Testis (tissue), 2 donors: ENCODE measurements at regions not wholly inside any gene's neighbourhood (a gene's known extent, or its start where the extent isn't known, plus 50 kb on each side); places are given as distances from the start of the nearest gene placed in this dataset.

ENCODE experiments used
- DNase-seq: peaks from one replicate; pipeline ENCODE4 v3.0.0-alpha.2; 2019
- H3K27ac ChIP-seq, 2 donors: fragments of 200-600 bp; sonication (generic); one replicate each; pipeline ENCODE4 v1.5.1; 2019
- H3K27me3 ChIP-seq: fragments of 200-600 bp; sonication (generic); one replicate; pipeline ENCODE4 v1.5.1; 2019
- H3K36me3 ChIP-seq: fragments of 200-600 bp; sonication (generic); one replicate; pipeline ENCODE4 v1.5.1; 2017; ENCODE audit warnings: low read depth; ENCODE audit errors: missing control alignments
- H3K4me1 ChIP-seq: fragments of 200-600 bp; sonication (generic); one replicate; pipeline ENCODE4 v1.5.1; 2019
- H3K4me3 ChIP-seq, 2 donors: fragments of 200-600 bp; sonication (generic); one replicate each; pipeline ENCODE4 v1.5.1; 2017 to 2019
- H3K9me3 ChIP-seq: fragments of 200-600 bp; sonication (generic); one replicate; pipeline ENCODE4 v1.5.1; 2017
- POLR2A ChIP-seq: fragments of 450-650 bp; IDR thresholded peaks from one replicate; pipeline ENCODE4 v1.6.1; 2017; ENCODE audit warnings: antibody characterized with exemption, mild to moderate bottlenecking, moderate library complexity
- WGBS, 2 donors: methylation state at CpG; one replicate each; pipeline ENCODE4 v1.1.5; 2018; 5-methylcytosine and 5-hydroxymethylcytosine counted together
- intact Hi-C: fragments of 100-400 bp; cut with DNase I; formaldehyde crosslinking; loops from one replicate; pipeline ENCODE4 v1.15.1; 2023; ENCODE audit warnings: low total_unique reads
- TF ChIP-seq, protein P1 (sequence below), 3 experiments: fragments of 450-650 bp in 2 of 3; fragments of 200-600 bp in 1 of 3; sonication (generic) in 1 of 3; IDR thresholded peaks; one replicate each; pipeline ENCODE4 v1.5.1; 2016 to 2019; ENCODE audit warnings: antibody characterized with exemption in 3 of 3, mild to moderate bottlenecking in 2 of 3, moderate library complexity in 1 of 3

DNA sequence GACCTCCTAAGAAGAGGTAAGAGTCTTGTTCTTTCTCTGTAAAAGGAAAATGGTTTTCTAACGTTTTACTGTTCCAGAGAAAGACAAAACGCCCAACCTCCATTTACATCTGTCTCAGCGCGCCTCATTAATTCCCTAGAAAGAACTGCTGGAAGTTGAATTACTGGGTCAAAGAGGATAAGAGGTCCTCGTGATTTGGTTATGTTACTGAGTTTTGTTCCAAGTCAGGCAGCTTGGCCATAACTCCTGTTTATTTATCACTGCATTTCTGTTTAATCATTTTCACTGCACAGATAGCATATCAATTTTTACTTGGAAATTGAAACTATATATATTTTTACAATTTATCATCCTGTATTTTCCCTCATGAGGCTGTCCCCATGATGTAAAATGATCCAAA lies 112.9 kb upstream of the PEG3 start:
- no peak for TF ChIP-seq POLR2A
- TF ChIP-seq, protein P1, sequence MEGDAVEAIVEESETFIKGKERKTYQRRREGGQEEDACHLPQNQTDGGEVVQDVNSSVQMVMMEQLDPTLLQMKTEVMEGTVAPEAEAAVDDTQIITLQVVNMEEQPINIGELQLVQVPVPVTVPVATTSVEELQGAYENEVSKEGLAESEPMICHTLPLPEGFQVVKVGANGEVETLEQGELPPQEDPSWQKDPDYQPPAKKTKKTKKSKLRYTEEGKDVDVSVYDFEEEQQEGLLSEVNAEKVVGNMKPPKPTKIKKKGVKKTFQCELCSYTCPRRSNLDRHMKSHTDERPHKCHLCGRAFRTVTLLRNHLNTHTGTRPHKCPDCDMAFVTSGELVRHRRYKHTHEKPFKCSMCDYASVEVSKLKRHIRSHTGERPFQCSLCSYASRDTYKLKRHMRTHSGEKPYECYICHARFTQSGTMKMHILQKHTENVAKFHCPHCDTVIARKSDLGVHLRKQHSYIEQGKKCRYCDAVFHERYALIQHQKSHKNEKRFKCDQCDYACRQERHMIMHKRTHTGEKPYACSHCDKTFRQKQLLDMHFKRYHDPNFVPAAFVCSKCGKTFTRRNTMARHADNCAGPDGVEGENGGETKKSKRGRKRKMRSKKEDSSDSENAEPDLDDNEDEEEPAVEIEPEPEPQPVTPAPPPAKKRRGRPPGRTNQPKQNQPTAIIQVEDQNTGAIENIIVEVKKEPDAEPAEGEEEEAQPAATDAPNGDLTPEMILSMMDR (IDR thresholded peaks at IDR 0.05) = no peak
- Histone ChIP-seq H3K9me3 (no peaks in the 10 kb centered on the region), H3K27ac (no peak overlapping the region), H3K27me3 (no peaks in the 10 kb centered on the region), H3K36me3 (no peaks in the 10 kb centered on the region), H3K4me3 (no peak overlapping the region), H3K4me1 (peaks cover 23% of the 10 kb centered on the region)
- intact Hi-C loops = no loop called here
- 52 to 57% methylated on average over 5 of the region's 5 CpGs for WGBS, 2 donors
- no peak for DNase-seq

DNA sequence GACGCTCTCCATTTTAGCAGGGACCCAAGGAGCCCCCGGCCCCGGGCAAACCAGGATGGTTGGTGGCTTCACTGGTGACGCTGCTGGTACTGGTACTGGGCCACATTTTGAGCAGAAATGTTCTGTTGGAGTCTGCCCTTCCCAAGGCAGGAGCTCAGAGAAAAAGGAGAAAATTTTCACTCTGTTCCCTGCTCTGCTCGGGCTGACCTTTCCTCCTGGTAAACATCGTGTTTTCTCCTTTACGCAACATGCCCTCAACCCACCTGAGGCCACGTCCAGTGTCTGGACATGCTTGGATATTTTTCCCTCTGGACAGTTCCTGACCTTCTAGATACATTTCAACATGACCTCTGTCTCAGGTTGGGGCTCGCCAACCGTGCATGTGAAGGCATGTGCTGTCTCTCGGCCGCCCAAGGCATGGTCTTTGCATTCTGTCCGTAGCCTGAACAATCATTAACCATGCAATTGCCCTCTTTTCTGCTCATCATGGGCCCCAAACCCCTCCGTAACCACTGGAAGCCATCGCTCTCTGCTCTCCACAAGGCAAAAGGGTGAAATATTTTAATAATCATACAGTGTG lies 115.2 kb upstream of the PEG3 start:
- Histone ChIP-seq H3K36me3 (no peaks in the 10 kb centered on the region), H3K27me3 (no peaks in the 10 kb centered on the region), H3K4me1 (peaks cover 17% of the 10 kb centered on the region), H3K9me3 (no peaks in the 10 kb centered on the region), H3K27ac (no peak overlapping the region), H3K4me3 (no peak overlapping the region)
- DNase-seq = no peak
- 81% methylated on average over 15 of the region's 15 CpGs for WGBS, 2 donors
- TF ChIP-seq, protein P1 (IDR thresholded peaks at IDR 0.05) = no peak
- no peak for TF ChIP-seq POLR2A
- intact Hi-C loops = no loop called here

DNA sequence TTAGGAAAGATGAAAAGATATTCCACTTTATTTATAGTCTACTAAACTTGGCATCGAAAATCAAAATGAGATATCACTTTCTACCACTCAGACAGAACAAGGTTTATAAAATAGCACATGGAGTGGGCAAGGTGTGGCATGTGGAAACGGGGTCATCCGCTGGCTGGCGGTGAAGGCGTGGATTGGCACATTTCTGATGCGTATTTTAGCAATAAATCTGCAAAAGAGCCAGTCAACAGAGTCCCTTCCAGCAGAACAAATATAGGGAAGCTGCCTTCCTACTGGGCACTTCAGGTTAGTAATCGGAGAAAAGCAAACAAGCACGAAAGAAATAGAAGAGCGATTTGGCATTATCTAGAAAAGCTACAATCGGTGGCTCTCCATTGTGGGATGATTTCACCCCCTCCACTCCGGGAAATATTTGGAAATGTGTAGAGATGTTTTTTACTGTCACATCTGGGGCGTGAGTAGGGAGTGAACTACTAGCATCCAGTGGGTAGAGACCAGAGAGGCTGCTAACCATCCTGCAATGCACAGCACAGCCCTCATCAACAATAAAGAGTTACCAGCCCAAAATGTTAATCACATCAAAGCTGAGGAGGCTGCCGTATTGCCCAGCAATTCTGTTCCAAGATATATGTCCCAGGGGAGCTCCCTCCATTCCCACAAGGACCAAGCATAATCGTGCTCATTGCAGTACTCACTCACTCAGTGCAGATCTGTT lies 116.1 kb upstream of the PEG3 start:
- no peak for TF ChIP-seq POLR2A
- TF ChIP-seq, protein P1 (IDR thresholded peaks at IDR 0.05) = no peak
- no peaks in the 10 kb centered on the region for H3K36me3 ChIP-seq
- H3K9me3 ChIP-seq = no peaks in the 10 kb centered on the region
- H3K27me3 ChIP-seq = no peaks in the 10 kb centered on the region
- 92% methylated on average over 14 of the region's 14 CpGs for WGBS, 2 donors
- H3K27ac ChIP-seq = no peak overlapping the region
- no peak overlapping the region for H3K4me3 ChIP-seq
- H3K4me1 ChIP-seq = peaks cover 17% of the 10 kb centered on the region
- intact Hi-C loops = no loop called here
- DNase-seq = no peak

DNA sequence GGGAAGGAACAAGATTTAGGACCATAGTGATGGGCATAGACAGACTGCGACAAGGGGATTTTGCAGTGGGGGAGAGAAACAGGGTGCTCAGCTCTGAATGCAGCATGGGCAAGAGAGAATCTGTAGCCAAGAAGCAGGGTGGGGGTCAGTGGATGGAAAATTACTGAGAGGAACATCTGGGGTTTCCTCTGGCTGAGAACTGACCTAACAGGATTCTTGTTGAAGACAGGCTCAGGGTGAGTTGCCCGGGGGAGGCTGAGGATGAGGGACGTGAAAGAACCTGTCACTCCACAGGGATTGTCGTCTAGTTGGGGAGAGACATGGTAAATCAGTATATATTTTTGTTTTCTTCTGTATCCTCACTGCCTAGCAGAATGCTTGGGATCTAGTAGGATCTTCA lies 118.7 kb upstream of the PEG3 start:
- TF ChIP-seq, protein P1 (IDR thresholded peaks at IDR 0.05) = no peak
- no peak for TF ChIP-seq POLR2A
- intact Hi-C loops = no loop called here
- no peaks in the 10 kb centered on the region for H3K36me3 ChIP-seq
- H3K9me3 ChIP-seq = no peaks in the 10 kb centered on the region
- H3K27ac ChIP-seq = no peak overlapping the region
- no peaks in the 10 kb centered on the region for H3K27me3 ChIP-seq
- no peak overlapping the region for H3K4me3 ChIP-seq
- 54 to 72% methylated on average over 4 of the region's 4 CpGs for WGBS, 2 donors
- no peak for DNase-seq
- peaks cover 8% of the 10 kb centered on the region for H3K4me1 ChIP-seq
